Lower leg skin (tissue), 4 donors: ENCODE measurements at regions not wholly inside any gene's neighbourhood (a gene's known extent, or its start where the extent isn't known, plus 50 kb on each side); places are given as distances from the start of the nearest gene placed in this dataset.

Experiments
- DNase-seq, 2 donors: peaks; one replicate each; pipeline ENCODE4 v3.0.0-alpha.2; 2019; ENCODE audit warnings: low spot score in 2 of 2
- H3K4me3 ChIP-seq: fragments of 200-600 bp; sonication (generic); 2 replicates; pipeline ENCODE4 v1.5.1; 2017; ENCODE audit warnings: mild to moderate bottlenecking, low read depth; ENCODE audit not compliant: poor library complexity, severe bottlenecking
- POLR2A ChIP-seq, 2 donors: fragments of 450-650 bp; IDR thresholded peaks; one replicate each; pipeline ENCODE4 v1.6.1; 2016 to 2017; ENCODE audit warnings: antibody characterized with exemption in 2 of 2, mild to moderate bottlenecking in 1 of 2, moderate library complexity in 1 of 2
- WGBS, 2 donors: methylation state at CpG; one replicate each; pipeline ENCODE4 v1.1.5; 2018; 5-methylcytosine and 5-hydroxymethylcytosine counted together
- intact Hi-C: fragments of 100-400 bp; cut with DNase I; formaldehyde crosslinking; loops from one replicate; pipeline ENCODE4 v1.15.0; 2023; ENCODE audit warnings: low total_unique reads
- TF ChIP-seq, protein P1 (sequence below), 3 donors: fragments of 450-650 bp; IDR thresholded peaks; one replicate each; pipeline ENCODE4 v1.5.1; 2016; ENCODE audit warnings: antibody characterized with exemption in 3 of 3, mild to moderate bottlenecking in 3 of 3, moderate library complexity in 2 of 3

GRCh38 chr3:83514130-83514914 is 1444.5 kb upstream of the CADM2 start:
- no peak for TF ChIP-seq POLR2A (IDR thresholded peaks at IDR 0.05)
- TF ChIP-seq, protein P1, sequence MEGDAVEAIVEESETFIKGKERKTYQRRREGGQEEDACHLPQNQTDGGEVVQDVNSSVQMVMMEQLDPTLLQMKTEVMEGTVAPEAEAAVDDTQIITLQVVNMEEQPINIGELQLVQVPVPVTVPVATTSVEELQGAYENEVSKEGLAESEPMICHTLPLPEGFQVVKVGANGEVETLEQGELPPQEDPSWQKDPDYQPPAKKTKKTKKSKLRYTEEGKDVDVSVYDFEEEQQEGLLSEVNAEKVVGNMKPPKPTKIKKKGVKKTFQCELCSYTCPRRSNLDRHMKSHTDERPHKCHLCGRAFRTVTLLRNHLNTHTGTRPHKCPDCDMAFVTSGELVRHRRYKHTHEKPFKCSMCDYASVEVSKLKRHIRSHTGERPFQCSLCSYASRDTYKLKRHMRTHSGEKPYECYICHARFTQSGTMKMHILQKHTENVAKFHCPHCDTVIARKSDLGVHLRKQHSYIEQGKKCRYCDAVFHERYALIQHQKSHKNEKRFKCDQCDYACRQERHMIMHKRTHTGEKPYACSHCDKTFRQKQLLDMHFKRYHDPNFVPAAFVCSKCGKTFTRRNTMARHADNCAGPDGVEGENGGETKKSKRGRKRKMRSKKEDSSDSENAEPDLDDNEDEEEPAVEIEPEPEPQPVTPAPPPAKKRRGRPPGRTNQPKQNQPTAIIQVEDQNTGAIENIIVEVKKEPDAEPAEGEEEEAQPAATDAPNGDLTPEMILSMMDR (IDR thresholded peaks at IDR 0.05): no peak
- DNase-seq: no peak
- H3K4me3 ChIP-seq: no peak overlapping the region
- 91% methylated on average over 6 of the region's 6 CpGs for WGBS, 2 donors
- intact Hi-C loops: no loop called here

DNA sequence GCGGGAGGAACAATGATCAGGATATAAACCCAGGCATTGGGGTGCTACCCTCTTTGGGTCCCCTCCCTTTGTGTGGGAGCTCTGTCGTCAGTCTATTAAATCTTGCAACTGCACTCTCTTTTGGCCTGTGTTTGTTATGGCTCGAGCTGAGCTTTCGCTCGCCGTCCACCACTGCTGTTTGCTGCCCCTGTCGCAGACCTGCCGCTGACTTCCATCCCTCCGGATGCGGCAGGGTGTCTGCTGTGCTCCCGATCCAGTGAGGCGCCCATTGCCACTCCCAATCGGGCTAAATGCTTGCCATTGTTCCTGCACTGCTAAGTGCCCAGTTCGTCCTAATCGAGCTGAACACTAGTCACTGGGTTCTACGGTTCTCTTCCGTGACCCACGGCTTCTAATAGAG is 1443.7 kb upstream of the CADM2 start:
- TF ChIP-seq POLR2A (IDR thresholded peaks at IDR 0.05): no peak
- TF ChIP-seq, protein P1 (IDR thresholded peaks at IDR 0.05): no peak
- intact Hi-C loops: no loop called here
- WGBS, 2 donors: 94 to 96% methylated on average over 18 of the region's 18 CpGs
- H3K4me3 ChIP-seq: no peak overlapping the region
- DNase-seq: no peak

- 13 to 16% methylated on average over 7 of the region's 7 CpGs for WGBS, 2 donors
- intact Hi-C loops: no loop called here
- TF ChIP-seq POLR2A (IDR thresholded peaks at IDR 0.05): no peak
- TF ChIP-seq, protein P1 (IDR thresholded peaks at IDR 0.05): no peak
- peak in 1 of 2 donors; percentile 29 for DNase-seq
- H3K4me3 ChIP-seq: no peak overlapping the region
These were observed 1435.2 kb upstream of the CADM2 start for GRCh38 chr3:83523470-83524073.

GRCh38 chr3:83524901-83525300 is 1433.9 kb upstream of the CADM2 start:
- H3K4me3 ChIP-seq: no peak overlapping the region
- 61% methylated on average over 5 of the region's 5 CpGs for WGBS, 2 donors
- intact Hi-C loops: no loop called here
- DNase-seq: no peak
- TF ChIP-seq POLR2A (IDR thresholded peaks at IDR 0.05): no peak

GRCh38 chr3:83559082-83559481 is 1399.7 kb upstream of the CADM2 start:
- DNase-seq: no peak
- WGBS, 2 donors: 82 to 83% methylated on average over 3 of the region's 3 CpGs
- TF ChIP-seq, protein P1 (IDR thresholded peaks at IDR 0.05): no peak
- TF ChIP-seq POLR2A (IDR thresholded peaks at IDR 0.05): no peak
- H3K4me3 ChIP-seq: no peak overlapping the region
- intact Hi-C loops: no loop called here

- no peak for DNase-seq
- H3K4me3 ChIP-seq: no peak overlapping the region
- intact Hi-C loops: no loop called here
- TF ChIP-seq, protein P1 (IDR thresholded peaks at IDR 0.05): no peak
- no peak for TF ChIP-seq POLR2A (IDR thresholded peaks at IDR 0.05)
- 19 to 22% methylated on average over 3 of the region's 3 CpGs for WGBS, 2 donors
These were observed 1390.9 kb upstream of the CADM2 start for GRCh38 chr3:83567935-83568334.
